CD14-positive monocyte (primary cell): ENCODE measurements at regions not wholly inside any gene's neighbourhood (a gene's known extent, or its start where the extent isn't known, plus 50 kb on each side); places are given as distances from the start of the nearest gene placed in this dataset.

Experiments used
- DNase-seq, 3 donors: peaks; one replicate each; pipeline ENCODE4 v3.0.0-alpha.2; 2011 to 2022
- H2AFZ ChIP-seq: 2 replicates; pipeline ENCODE4 v1.6.0; 2012; ENCODE audit warnings: mild to moderate bottlenecking, low read depth, low read length, inconsistent platforms; ENCODE audit not compliant: insufficient read depth, poor library complexity, severe bottlenecking
- H3K27ac ChIP-seq, 2 donors: 1 replicate in 1 of 2; 2 replicates in 1 of 2; pipeline ENCODE4 v1.5.1; 2012 to 2013; ENCODE audit warnings: low read length in 2 of 2, control low read depth in 1 of 2, inconsistent platforms in 1 of 2, low read depth in 1 of 2, mild to moderate bottlenecking in 1 of 2
- H3K27me3 ChIP-seq, 2 donors: one replicate each; pipeline versions ENCODE4 v1.6.0 to v1.6.1; 2011 to 2013; ENCODE audit warnings: low read length in 2 of 2; ENCODE audit not compliant: control insufficient read depth in 2 of 2, insufficient read depth in 2 of 2
- H3K36me3 ChIP-seq, 2 donors: replicated peaks in 1 of 2; 1 replicate in 1 of 2; 2 replicates in 1 of 2; pipeline versions ENCODE4 v1.5.1 to v1.6.1; 2012 to 2013; ENCODE audit warnings: low read length in 2 of 2, control low read depth in 1 of 2, inconsistent platforms in 1 of 2, mild to moderate bottlenecking in 1 of 2; ENCODE audit not compliant: insufficient read depth in 2 of 2, control insufficient read depth in 1 of 2
- H3K4me1 ChIP-seq, 2 donors: 1 replicate in 1 of 2; 2 replicates in 1 of 2; pipeline versions ENCODE4 v1.5.1 to v1.6.1; 2012 to 2013; ENCODE audit warnings: low read length in 2 of 2, control low read depth in 1 of 2, inconsistent platforms in 1 of 2, mild to moderate bottlenecking in 1 of 2, moderate library complexity in 1 of 2; ENCODE audit not compliant: insufficient read depth in 2 of 2, control insufficient read depth in 1 of 2
- H3K4me2 ChIP-seq: replicated peaks from 2 replicates; pipeline ENCODE3; 2012; ENCODE audit warnings: low read length, moderate library complexity, mild to moderate bottlenecking; ENCODE audit not compliant: poor library complexity, severe bottlenecking; ENCODE audit errors: extremely low read depth
- H3K4me3 ChIP-seq, 3 experiments: fragments of 200-600 bp in 1 of 3; sonication (generic) in 1 of 3; replicated peaks in 1 of 3; 1 replicate in 2 of 3; 2 replicates in 1 of 3; pipeline ENCODE4 v1.5.1; 2011 to 2013; ENCODE audit warnings: low read length in 3 of 3, mild to moderate bottlenecking in 3 of 3, control low read depth in 2 of 3, low read depth in 2 of 3, inconsistent platforms in 1 of 3, moderate library complexity in 1 of 3
- H3K79me2 ChIP-seq: 2 replicates; pipeline ENCODE4 v1.6.0; 2012; ENCODE audit warnings: mild to moderate bottlenecking, control low read depth, inconsistent platforms, low read length, moderate library complexity; ENCODE audit not compliant: insufficient read depth
- H3K9ac ChIP-seq: 2 replicates; pipeline ENCODE4 v1.6.0; 2017; ENCODE audit warnings: low read length, mild to moderate bottlenecking; ENCODE audit not compliant: insufficient read depth, poor library complexity, severe bottlenecking
- H3K9me3 ChIP-seq, 2 donors: replicated peaks in 1 of 2; 1 replicate in 1 of 2; 2 replicates in 1 of 2; pipeline versions ENCODE4 v1.5.1 to v1.6.1; 2012 to 2013; ENCODE audit warnings: low read length in 2 of 2, control low read depth in 1 of 2; ENCODE audit not compliant: control insufficient read depth in 1 of 2, insufficient read depth in 1 of 2
- H4K20me1 ChIP-seq: 2 replicates; pipeline ENCODE4 v1.6.0; 2012; ENCODE audit warnings: mild to moderate bottlenecking, low read length, control low read depth, moderate library complexity; ENCODE audit not compliant: insufficient read depth
- H3K27ac Mint-ChIP-seq, 7 donors: one replicate each; pipeline ENCODE4 v1.8.0; 2020; ENCODE audit warnings: mild to moderate bottlenecking in 7 of 7, mixed read lengths in 7 of 7, moderate library complexity in 6 of 7, inconsistent platforms in 2 of 7
- H3K27me3 Mint-ChIP-seq, 3 donors: one replicate each; pipeline ENCODE4 v1.8.0; 2021 to 2022; ENCODE audit warnings: low read depth in 3 of 3, mild to moderate bottlenecking in 3 of 3, mixed read lengths in 3 of 3, moderate library complexity in 3 of 3, inconsistent platforms in 1 of 3
- H3K36me3 Mint-ChIP-seq, 2 donors: one replicate each; pipeline ENCODE4 v1.8.0; 2020; ENCODE audit warnings: mixed read lengths in 2 of 2, inconsistent platforms in 1 of 2, mild to moderate bottlenecking in 1 of 2
- H3K4me1 Mint-ChIP-seq: one replicate; pipeline ENCODE4 v1.8.0; 2020; ENCODE audit warnings: mild to moderate bottlenecking, mixed read lengths
- H3K4me3 Mint-ChIP-seq, 2 donors: one replicate each; pipeline ENCODE4 v1.8.0; 2020; ENCODE audit warnings: mild to moderate bottlenecking in 2 of 2, mixed read lengths in 2 of 2, moderate library complexity in 1 of 2
- H3K9me3 Mint-ChIP-seq, 7 donors: one replicate each; pipeline ENCODE4 v1.8.0; 2020 to 2022; ENCODE audit warnings: mixed read lengths in 7 of 7, mild to moderate bottlenecking in 6 of 7, moderate library complexity in 6 of 7, inconsistent platforms in 2 of 7
- CTCF ChIP-seq: fragments of 200-600 bp; IDR thresholded peaks from one replicate; pipeline ENCODE4 v1.8.0; 2022; ENCODE audit warnings: antibody characterized with exemption, mild to moderate bottlenecking
- WGBS: methylation state at CpG from one replicate; pipeline ENCODE4 v1.1.5; 2013; ENCODE audit warnings: missing lambda C conversion rate; ENCODE audit not compliant: insufficient coverage; 5-methylcytosine and 5-hydroxymethylcytosine counted together
- intact Hi-C, 2 donors: fragments of 100-400 bp; cut with micrococcal nuclease; formaldehyde crosslinking; loops; one replicate each; pipeline versions ENCODE4 v1.15.0 to v1.15.1; 2023

GRCh38 chr1:68352202-68352601 is 97.6 kb downstream of the RPE65 start:
- Histone ChIP-seq H3K79me2 (no peaks in the 10 kb centered on the region), H2AFZ (peak overlapping the region; percentile 5), H4K20me1 (no peaks in the 10 kb centered on the region), H3K27me3 (no peaks in the 10 kb centered on the region), H3K4me1 (peaks cover 14 to 15% of the 10 kb centered on the region in 2 donors), H3K9ac (no peak overlapping the region), H3K36me3 (no peaks in the 10 kb centered on the region), H3K27ac (no peak overlapping the region), H3K9me3 (no peaks in the 10 kb centered on the region), H3K4me2 (no peak overlapping the region), H3K4me3 (no peak overlapping the region)
- Mint-ChIP-seq H3K36me3 (peaks cover 0 to 1% of the 10 kb centered on the region in 2 donors), H3K27ac (peak overlapping the region in 1 of 7 donors; percentile 64), H3K9me3 (peaks cover 0 to 3% (median 0%) of the 10 kb centered on the region in 7 donors), H3K4me3 (no peak overlapping the region), H3K27me3 (peaks cover 0 to 3% (median 0%) of the 10 kb centered on the region in 3 donors), H3K4me1 (peaks cover 22% of the 10 kb centered on the region)
- intact Hi-C loops = no loop called here
- TF ChIP-seq CTCF = no peak
- no peak for DNase-seq
- WGBS = 92% methylated on average over 2 of the region's 2 CpGs

DNA sequence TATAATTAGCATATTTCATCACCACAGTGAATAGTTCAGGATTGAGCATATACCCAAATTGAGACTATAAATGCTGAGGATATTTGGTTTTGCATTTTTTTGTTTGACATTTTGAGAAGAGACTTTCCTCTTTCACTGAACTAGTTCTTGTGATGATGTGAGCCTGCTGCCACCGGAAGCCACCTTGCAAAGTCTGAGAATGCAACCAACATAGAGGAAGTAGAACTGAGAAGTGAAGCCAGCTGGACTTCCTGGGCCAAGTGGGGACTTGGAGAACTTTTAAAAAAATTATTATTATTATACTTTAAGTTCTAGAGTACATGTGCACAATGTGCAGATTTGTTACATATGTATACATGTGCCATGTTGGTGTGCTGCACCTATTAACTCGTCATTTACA is 102.3 kb downstream of the RPE65 start:
- Mint-ChIP-seq H3K9me3 (peaks cover 0 to 3% (median 0%) of the 10 kb centered on the region in 7 donors), H3K4me1 (peaks cover 39% of the 10 kb centered on the region), H3K27ac (peak overlapping the region; percentile 30 to 90 (median 84)), H3K27me3 (peaks cover 0 to 1% (median 0%) of the 10 kb centered on the region in 3 donors), H3K36me3 (peaks cover 0 to 1% of the 10 kb centered on the region in 2 donors), H3K4me3 (peak overlapping the region in 1 of 2 donors; percentile 52)
- Histone ChIP-seq H3K27ac (peak overlapping the region; percentile 15 to 52), H3K79me2 (no peaks in the 10 kb centered on the region), H3K9me3 (no peaks in the 10 kb centered on the region), H3K27me3 (no peaks in the 10 kb centered on the region), H3K9ac (no peak overlapping the region), H4K20me1 (no peaks in the 10 kb centered on the region), H3K4me2 (no peak overlapping the region), H2AFZ (no peak overlapping the region), H3K4me3 (no peak overlapping the region), H3K36me3 (no peaks in the 10 kb centered on the region), H3K4me1 (peaks cover 32 to 36% of the 10 kb centered on the region in 2 donors)
- WGBS = no CpG with 5 or more reads among the region's 2 CpGs
- peak; percentile 74 to 81 (median 79) for DNase-seq
- TF ChIP-seq CTCF = no peak
- intact Hi-C loops = no loop called here
